ENCODE measurements at regions not wholly inside any gene's neighbourhood (a gene's known extent, or its start where the extent isn't known, plus 50 kb on each side); places are given as distances from the start of the nearest gene placed in this dataset.
"Not testable (repeated sequence)": the region's sequence is repeated elsewhere in the genome, so short reads cannot be mapped to it uniquely, and the experiment has no call there.

- DNase-seq = no peak
Observed at GRCh38 chr7:131957338-131958020, 401.1 kb upstream of the PODXL start.

GRCh38 chr7:131956864-131957263 lies 400.4 kb upstream of the PODXL start:
- DNase-seq = no peak

- no peak for DNase-seq
Observed at GRCh38 chr7:131955679-131956078, 399.3 kb upstream of the PODXL start.

GRCh38 chr7:131953184-131953583 lies 396.8 kb upstream of the PODXL start:
- DNase-seq = no peak

- DNase-seq = no peak
Observed at GRCh38 chr7:131952365-131952764, 395.9 kb upstream of the PODXL start.

GRCh38 chr7:131950758-131951157 lies 394.3 kb upstream of the PODXL start:
- no peak for DNase-seq

GRCh38 chr7:131949659-131950058 lies 393.2 kb upstream of the PODXL start:
- no peak for DNase-seq

- no peak for DNase-seq
Observed at GRCh38 chr7:131948434-131949053, 392.1 kb upstream of the PODXL start.

GRCh38 chr7:131947661-131948060 lies 391.2 kb upstream of the PODXL start:
- DNase-seq = no peak

- DNase-seq = no peak
Observed at GRCh38 chr7:131945957-131946544, 389.6 kb upstream of the PODXL start.

- no peak for DNase-seq
Observed at GRCh38 chr7:131945313-131945911, 389.0 kb upstream of the PODXL start.

GRCh38 chr7:131944556-131945069 lies 388.2 kb upstream of the PODXL start:
- no peak for DNase-seq

- DNase-seq = no peak
Observed at GRCh38 chr7:131943646-131944045, 387.2 kb upstream of the PODXL start.

- DNase-seq = no peak
Observed at GRCh38 chr7:131943211-131943610, 386.8 kb upstream of the PODXL start.

GRCh38 chr7:131942287-131943150 lies 386.1 kb upstream of the PODXL start:
- no peak for DNase-seq

- DNase-seq = no peak
Observed at GRCh38 chr7:131941291-131941690, 384.9 kb upstream of the PODXL start.

- DNase-seq = no peak
Observed at GRCh38 chr7:131940621-131941165, 384.3 kb upstream of the PODXL start.

GRCh38 chr7:131938788-131939187 lies 382.4 kb upstream of the PODXL start:
- not testable (repeated sequence) for DNase-seq

GRCh38 chr7:131937868-131938267 lies 381.4 kb upstream of the PODXL start:
- DNase-seq = no peak

- no peak for DNase-seq
Observed at GRCh38 chr7:131935180-131935579, 378.8 kb upstream of the PODXL start.

- DNase-seq = no peak
Observed at GRCh38 chr7:131934452-131934851, 378.0 kb upstream of the PODXL start.

GRCh38 chr7:131933751-131934289 lies 377.4 kb upstream of the PODXL start:
- no peak for DNase-seq

Measured in NCI-H748 treated with DMSO at 0.1 percent for 48 hours (cell line).